Peyer's patch (tissue), 4 donors: ENCODE measurements at regions not wholly inside any gene's neighbourhood (a gene's known extent, or its start where the extent isn't known, plus 50 kb on each side); places are given as distances from the start of the nearest gene placed in this dataset.

ENCODE experiments used
- DNase-seq, 3 donors: peaks; one replicate each; pipeline ENCODE4 v3.0.0-alpha.2; 2017 to 2019
- H3K27ac ChIP-seq, 4 donors: fragments of 200-600 bp; sonication (generic); one replicate each; pipeline ENCODE4 v1.5.1; 2016 to 2019
- H3K27me3 ChIP-seq, 2 donors: fragments of 200-600 bp; sonication (generic); one replicate each; pipeline ENCODE4 v1.5.1; 2019
- H3K36me3 ChIP-seq, 3 donors: fragments of 200-600 bp; sonication (generic); one replicate each; pipeline ENCODE4 v1.5.1; 2016 to 2019
- H3K4me1 ChIP-seq, 4 donors: fragments of 200-600 bp; sonication (generic); one replicate each; pipeline ENCODE4 v1.5.1; 2016 to 2019
- H3K4me3 ChIP-seq, 4 donors: fragments of 200-600 bp; sonication (generic); 1 replicate in 3 of 4; 2 replicates in 1 of 4; pipeline ENCODE4 v1.5.1; 2016 to 2019; ENCODE audit warnings: mild to moderate bottlenecking in 1 of 4
- H3K9me3 ChIP-seq, 4 donors: fragments of 200-600 bp; sonication (generic); one replicate each; pipeline ENCODE4 v1.5.1; 2016 to 2019; ENCODE audit warnings: mild to moderate bottlenecking in 1 of 4
- CTCF ChIP-seq, 6 experiments: fragments of 450-650 bp in 4 of 6; fragments of 200-600 bp in 2 of 6; sonication (generic) in 1 of 6; IDR thresholded peaks; one replicate each; pipeline ENCODE4 v1.5.1; 2017 to 2019; ENCODE audit warnings: antibody characterized with exemption in 6 of 6, mild to moderate bottlenecking in 3 of 6, moderate library complexity in 1 of 6
- POLR2A ChIP-seq, 2 donors: fragments of 450-650 bp; IDR thresholded peaks; one replicate each; pipeline ENCODE4 v1.5.1; 2017; ENCODE audit warnings: antibody characterized with exemption in 2 of 2, mild to moderate bottlenecking in 2 of 2, moderate library complexity in 2 of 2

DNA sequence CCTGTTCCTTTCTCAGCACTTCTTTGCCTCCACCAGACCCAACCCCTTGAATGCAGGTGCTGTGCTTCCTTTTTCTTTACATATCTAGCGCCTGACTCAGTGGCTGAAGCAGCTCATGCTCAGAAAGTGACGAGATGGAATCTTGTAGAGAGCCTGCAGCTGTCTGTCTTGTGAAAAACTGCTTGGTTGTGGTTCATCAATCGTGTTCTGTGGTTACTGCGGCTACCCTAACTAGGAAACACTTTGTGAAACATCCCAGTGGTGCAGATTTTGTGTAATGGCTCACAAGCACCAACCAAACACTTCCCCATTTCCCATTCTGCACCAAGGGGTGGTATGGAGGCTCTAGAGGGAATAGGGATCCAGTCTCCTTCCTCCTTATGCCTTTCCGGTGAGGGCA, 307.2 kb upstream of the MMADHC start:
- Histone ChIP-seq H3K4me3 (no peak overlapping the region), H3K4me1 (no peaks in the 10 kb centered on the region), H3K27ac (no peak overlapping the region), H3K9me3 (no peaks in the 10 kb centered on the region), H3K36me3 (no peaks in the 10 kb centered on the region), H3K27me3 (no peaks in the 10 kb centered on the region)
- TF ChIP-seq CTCF (IDR thresholded peaks at IDR 0.05) = no peak
- TF ChIP-seq POLR2A (IDR thresholded peaks at IDR 0.05) = no peak
- DNase-seq = no peak

GRCh38 chr2:149894226-149894625, 306.7 kb upstream of the MMADHC start:
- TF ChIP-seq CTCF (IDR thresholded peaks at IDR 0.05) (no peak), POLR2A (IDR thresholded peaks at IDR 0.05) (no peak)
- Histone ChIP-seq H3K4me1 (no peaks in the 10 kb centered on the region), H3K27ac (no peak overlapping the region), H3K9me3 (no peaks in the 10 kb centered on the region), H3K36me3 (no peaks in the 10 kb centered on the region), H3K4me3 (no peak overlapping the region), H3K27me3 (no peaks in the 10 kb centered on the region)
- DNase-seq = no peak

- TF ChIP-seq POLR2A (IDR thresholded peaks at IDR 0.05) (no peak), CTCF (IDR thresholded peaks at IDR 0.05) (no peak)
- no peaks in the 10 kb centered on the region for H3K4me1 ChIP-seq
- H3K36me3 ChIP-seq = no peaks in the 10 kb centered on the region
- H3K27ac ChIP-seq = no peak overlapping the region
- no peaks in the 10 kb centered on the region for H3K27me3 ChIP-seq
- H3K9me3 ChIP-seq = no peaks in the 10 kb centered on the region
- DNase-seq = no peak
- H3K4me3 ChIP-seq = no peak overlapping the region
Observed at GRCh38 chr2:149892563-149892962, 305.0 kb upstream of the MMADHC start.

GRCh38 chr2:149885946-149886345, 298.4 kb upstream of the MMADHC start:
- no peak overlapping the region for H3K4me3 ChIP-seq
- no peaks in the 10 kb centered on the region for H3K27me3 ChIP-seq
- no peak overlapping the region for H3K27ac ChIP-seq
- DNase-seq = no peak
- H3K4me1 ChIP-seq = no peaks in the 10 kb centered on the region
- H3K36me3 ChIP-seq = no peaks in the 10 kb centered on the region
- TF ChIP-seq POLR2A (IDR thresholded peaks at IDR 0.05) = no peak
- TF ChIP-seq CTCF (IDR thresholded peaks at IDR 0.05) = no peak
- no peaks in the 10 kb centered on the region for H3K9me3 ChIP-seq

DNA sequence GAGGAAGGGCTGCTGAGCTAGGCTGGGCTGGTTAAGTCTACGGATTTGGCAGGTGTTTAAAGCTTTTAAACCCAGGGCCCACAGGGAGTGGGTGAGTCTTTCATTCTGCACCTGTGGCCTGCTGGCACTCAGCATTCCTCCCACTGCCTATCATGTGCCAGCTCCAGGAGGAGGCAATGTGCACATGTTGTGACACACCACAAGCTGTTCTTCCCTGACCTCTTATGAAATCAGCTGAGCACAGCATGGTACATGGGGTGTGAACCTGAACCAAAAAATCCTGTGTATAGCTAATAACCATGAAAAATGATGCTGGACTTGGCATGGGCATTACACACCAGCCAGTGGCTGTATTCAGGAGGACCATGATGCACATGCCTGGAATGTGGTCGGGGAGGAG, 297.9 kb upstream of the MMADHC start:
- H3K4me1 ChIP-seq = no peaks in the 10 kb centered on the region
- no peaks in the 10 kb centered on the region for H3K27me3 ChIP-seq
- DNase-seq = no peak
- no peak overlapping the region for H3K27ac ChIP-seq
- no peak overlapping the region for H3K4me3 ChIP-seq
- H3K36me3 ChIP-seq = no peaks in the 10 kb centered on the region
- no peaks in the 10 kb centered on the region for H3K9me3 ChIP-seq
- TF ChIP-seq CTCF (IDR thresholded peaks at IDR 0.05) (no peak), POLR2A (IDR thresholded peaks at IDR 0.05) (no peak)

- H3K9me3 ChIP-seq = no peaks in the 10 kb centered on the region
- H3K27me3 ChIP-seq = no peaks in the 10 kb centered on the region
- H3K36me3 ChIP-seq = no peaks in the 10 kb centered on the region
- no peak overlapping the region for H3K27ac ChIP-seq
- TF ChIP-seq POLR2A (IDR thresholded peaks at IDR 0.05) (no peak), CTCF (IDR thresholded peaks at IDR 0.05) (no peak)
- no peak overlapping the region for H3K4me3 ChIP-seq
- H3K4me1 ChIP-seq = no peaks in the 10 kb centered on the region
- DNase-seq = no peak
Observed at GRCh38 chr2:149884871-149885270, 297.3 kb upstream of the MMADHC start.
